ENCODE measurements at regions not wholly inside any gene's neighbourhood (a gene's known extent, or its start where the extent isn't known, plus 50 kb on each side); places are given as distances from the start of the nearest gene placed in this dataset.

DNA sequence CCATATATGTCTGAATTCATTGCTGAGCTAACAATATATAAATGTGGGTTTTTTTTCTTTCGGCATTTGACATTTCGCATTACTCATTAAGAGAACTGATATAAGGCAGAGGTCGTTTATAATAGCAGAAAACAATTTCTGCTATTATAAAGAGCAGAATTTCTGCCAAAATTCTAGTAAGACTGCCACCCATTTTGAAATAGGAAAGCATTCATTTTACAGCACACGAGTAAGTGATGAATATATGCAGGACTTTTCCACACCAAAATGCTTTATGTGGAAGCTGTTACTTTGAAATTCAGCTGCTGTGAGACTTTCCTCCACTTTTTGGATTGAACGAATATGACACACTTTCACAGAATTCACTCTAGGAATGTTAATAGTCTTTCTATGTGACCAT lies 610.9 kb upstream of the MAN1A1 start:
- Histone ChIP-seq H2BK15ac (ENCODE audit: low read length) (no peak overlapping the region), H3K14ac (ENCODE audit: insufficient read length) (no peak overlapping the region), H3K79me1 (ENCODE audit: low read depth, low read length) (no peaks in the 10 kb centered on the region), H3K56ac (replicated peaks; ENCODE audit: insufficient read length, low read depth, low read length) (no peak overlapping the region), H4K91ac (replicated peaks; ENCODE audit: insufficient read length, low read length) (no peak overlapping the region), H3K4me3 (ENCODE audit: extremely low read depth in 1 of 4, insufficient read depth in 2 of 4, low read depth in 3 of 4, low read length in 4 of 4) (no peak overlapping the region), H2BK5ac (ENCODE audit: low read depth, low read length) (no peak overlapping the region), H3K27ac (ENCODE audit: low read depth, low read length) (no peak overlapping the region), H3K23ac (ENCODE audit: insufficient read length) (no peak overlapping the region), H3K4me1 (replicated peaks in 1 of 4; ENCODE audit: control insufficient read depth in 3 of 4, insufficient read depth in 4 of 4, low read length in 3 of 4) (peaks cover 0 to 11% (median 5%) of the 10 kb centered on the region in 4 experiments; a peak in 6 of 7 replicates), H4K8ac (ENCODE audit: extremely low read depth, insufficient read depth, low read length) (no peak overlapping the region), H3K79me2 (ENCODE audit: control insufficient read depth in 1 of 2, insufficient read depth in 2 of 2, low read length in 2 of 2) (no peaks in the 10 kb centered on the region), H4K5ac (ENCODE audit: insufficient read length, low read depth, low read length) (no peak overlapping the region), H3K9ac (replicated peaks in 1 of 4; ENCODE audit: extremely low read depth in 1 of 4, low read depth in 3 of 4, low read length in 3 of 4) (no peak overlapping the region), H3K18ac (ENCODE audit: extremely low read depth, low read length) (no peak overlapping the region), H2BK120ac (replicated peaks; ENCODE audit: low read depth, low read length) (no peak overlapping the region), H2BK12ac (ENCODE audit: low read depth, low read length) (no peak overlapping the region), H3K23me2 (ENCODE audit: low read depth, low read length) (no peaks in the 10 kb centered on the region), H2AK5ac (ENCODE audit: low read depth, low read length) (no peak overlapping the region), H3K36me3 (ENCODE audit: control insufficient read depth in 2 of 4, insufficient read depth in 4 of 4, low read length in 3 of 4) (no peaks in the 10 kb centered on the region), H3K4me2 (ENCODE audit: insufficient read depth in 1 of 2, low read depth in 2 of 2, low read length in 2 of 2) (no peak overlapping the region), H2BK20ac (ENCODE audit: low read length) (no peak overlapping the region), H3K9me3 (ENCODE audit: insufficient read depth in 2 of 2, low read depth in 1 of 2, low read length in 1 of 2) (no peaks in the 10 kb centered on the region), H3K27me3 (replicated peaks in 1 of 4; ENCODE audit: control insufficient read depth in 3 of 4, extremely low read depth in 1 of 4, insufficient read depth in 3 of 4, low read length in 3 of 4) (no peaks in the 10 kb centered on the region), H3K4ac (replicated peaks; ENCODE audit: insufficient read length, low read depth, low read length) (no peak overlapping the region), H2AFZ (ENCODE audit: low read length) (no peak overlapping the region), H4K20me1 (replicated peaks in 1 of 2; ENCODE audit: control insufficient read depth in 1 of 2, insufficient read depth in 2 of 2, low read length in 2 of 2) (no peaks in the 10 kb centered on the region)
- FAIRE-seq (no peak), DNase-seq (ENCODE audit: low read depth in 1 of 2, low spot score in 2 of 2) (no peak)
- 87% methylated on average over 5 of the region's 5 CpGs; no CpG with 5 or more reads in 1 of the 2 experiments for WGBS, 2 experiments (ENCODE audit: extremely low coverage in 1 of 2, insufficient coverage in 1 of 2, insufficient read length in 1 of 2, insufficient replicate concordance in 2 of 2, low coverage in 1 of 2, low lambda C conversion rate in 2 of 2, missing lambda C conversion rate in 1 of 2)
- POLR2A ChIA-PET (ENCODE audit: partially characterized antibody) = no interaction called here
- no peak for TF ChIP-seq MAX (IDR thresholded peaks at IDR 0.05)
- CTCF ChIA-PET (ENCODE audit: partially characterized antibody) = interaction anchor here (1.0 to 1.6 kb wide), 4 partner anchors 18 to 592 kb away, joined by 3 to 6 read pairs (median 3); no protein-coding TSS in a partner anchor
